Mucosa of descending colon (tissue), 3 donors: ENCODE measurements at regions not wholly inside any gene's neighbourhood (a gene's known extent, or its start where the extent isn't known, plus 50 kb on each side); places are given as distances from the start of the nearest gene placed in this dataset.

ENCODE experiments used
- ATAC-seq: fragments of 200-7000 bp; cut with Tn5 transposase; one replicate; pipeline ENCODE4 v1.9.1; 2020; ENCODE audit warnings: mild to moderate bottlenecking, moderate library complexity
- DNase-seq, 3 donors: peaks; one replicate each; pipeline ENCODE4 v3.0.0-alpha.2; 2020
- H3K36me3 ChIP-seq: fragments of 200-600 bp; one replicate; pipeline ENCODE4 v1.8.0; 2021; ENCODE audit warnings: low read depth, mild to moderate bottlenecking
- H3K4me1 ChIP-seq: fragments of 200-600 bp; one replicate; pipeline ENCODE4 v1.8.0; 2021; ENCODE audit warnings: low read depth, mild to moderate bottlenecking
- H3K4me3 ChIP-seq: fragments of 200-600 bp; one replicate; pipeline ENCODE4 v1.8.0; 2021; ENCODE audit warnings: mild to moderate bottlenecking
- H3K9me3 ChIP-seq: fragments of 200-600 bp; one replicate; pipeline ENCODE4 v1.8.0; 2021; ENCODE audit warnings: mild to moderate bottlenecking
- CTCF ChIP-seq: fragments of 200-600 bp; IDR thresholded peaks from one replicate; pipeline ENCODE4 v1.8.0; 2022; ENCODE audit warnings: antibody characterized with exemption, mild to moderate bottlenecking
- intact Hi-C, 2 donors: fragments of 100-400 bp; cut with DNase I in 1 of 2; cut with micrococcal nuclease in 1 of 2; formaldehyde crosslinking; loops; one replicate each; pipeline versions ENCODE4 v1.11.0 to v1.11.1; 2022; cut with DNase I, micrococcal nuclease
- donor health status: DM: no; HTN: no; CAD: no; lungs with moderate emphysema.
- donor health status: DM: no; HTN: no; CAD: no.
- donor health status: DM: no; HTN: yes; CAD: no.

GRCh38 chr12:115243933-115244628 is 560.1 kb upstream of the TBX3 start:
- Histone ChIP-seq H3K36me3 (no peaks in the 10 kb centered on the region), H3K4me3 (no peak overlapping the region), H3K9me3 (no peaks in the 10 kb centered on the region), H3K4me1 (no peaks in the 10 kb centered on the region)
- ATAC-seq: no peak
- intact Hi-C loops: no loop called here
- no peak for TF ChIP-seq CTCF
- DNase-seq: no peak

GRCh38 chr12:115240251-115240650 is 556.3 kb upstream of the TBX3 start:
- H3K4me3 ChIP-seq: no peak overlapping the region
- H3K36me3 ChIP-seq: no peaks in the 10 kb centered on the region
- no peak for ATAC-seq
- no peaks in the 10 kb centered on the region for H3K9me3 ChIP-seq
- intact Hi-C loops: no loop called here
- no peak for DNase-seq
- TF ChIP-seq CTCF: no peak
- no peaks in the 10 kb centered on the region for H3K4me1 ChIP-seq

GRCh38 chr12:115235880-115236279 is 551.9 kb upstream of the TBX3 start:
- no peaks in the 10 kb centered on the region for H3K4me1 ChIP-seq
- no peak for ATAC-seq
- intact Hi-C loops: no loop called here
- no peaks in the 10 kb centered on the region for H3K36me3 ChIP-seq
- no peaks in the 10 kb centered on the region for H3K9me3 ChIP-seq
- TF ChIP-seq CTCF: no peak
- no peak for DNase-seq
- no peak overlapping the region for H3K4me3 ChIP-seq

- no peaks in the 10 kb centered on the region for H3K4me1 ChIP-seq
- intact Hi-C loops: no loop called here
- no peak for DNase-seq
- ATAC-seq: no peak
- TF ChIP-seq CTCF: no peak
- H3K36me3 ChIP-seq: no peaks in the 10 kb centered on the region
- H3K4me3 ChIP-seq: no peak overlapping the region
- H3K9me3 ChIP-seq: no peaks in the 10 kb centered on the region
Measured at GRCh38 chr12:115233891-115234543, 550.0 kb upstream of the TBX3 start.

- ATAC-seq (no peak), DNase-seq (no peak)
- H3K4me1 ChIP-seq: no peaks in the 10 kb centered on the region
- no peaks in the 10 kb centered on the region for H3K9me3 ChIP-seq
- no peaks in the 10 kb centered on the region for H3K36me3 ChIP-seq
- intact Hi-C loops: no loop called here
- TF ChIP-seq CTCF: no peak
- no peak overlapping the region for H3K4me3 ChIP-seq
Measured at GRCh38 chr12:115232455-115233156, 548.6 kb upstream of the TBX3 start.
